ENCODE measurements at regions not wholly inside any gene's neighbourhood (a gene's known extent, or its start where the extent isn't known, plus 50 kb on each side); places are given as distances from the start of the nearest gene placed in this dataset.

DNA sequence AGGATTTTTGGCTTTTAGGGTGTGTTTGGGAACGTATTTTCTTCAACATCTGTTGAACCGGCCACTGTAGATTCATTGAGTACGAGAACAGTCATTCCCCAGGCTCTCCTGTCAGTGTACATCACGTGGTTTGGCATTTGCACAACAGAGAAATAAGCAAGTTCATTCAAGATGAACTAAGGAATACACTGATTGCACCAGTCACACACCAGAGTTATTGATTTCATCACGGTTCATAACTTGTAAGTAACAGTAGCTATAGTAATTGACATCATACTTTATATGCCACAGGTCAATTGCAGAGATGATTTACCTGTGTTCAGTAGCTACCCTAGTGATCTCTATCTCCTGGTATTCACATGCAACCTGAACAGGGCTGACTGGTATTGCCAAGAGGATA lies 90.7 kb upstream of the ETS2 start:
- Histone ChIP-seq H3K9me1 (ENCODE audit: control insufficient read depth, insufficient read depth, low read length) (no peaks in the 10 kb centered on the region), H3K9me3 (replicated peaks; ENCODE audit: control insufficient read depth, insufficient read depth, low read depth, low read length) (no peaks in the 10 kb centered on the region), H3K79me2 (ENCODE audit: control insufficient read depth, insufficient read depth, low read length) (no peaks in the 10 kb centered on the region), H3K4me1 (replicated peaks in 1 of 2; ENCODE audit: control insufficient read depth in 2 of 2, insufficient read depth in 2 of 2, low read length in 2 of 2) (no peaks in the 10 kb centered on the region; a peak in 1 of 5 replicates), H3K4me3 (no peak overlapping the region), H4K20me1 (replicated peaks; ENCODE audit: control insufficient read depth, insufficient read depth, low read length) (no peaks in the 10 kb centered on the region), H3K27me3 (ENCODE audit: control insufficient read depth in 2 of 2, insufficient read depth in 2 of 2, low read length in 2 of 2) (peaks cover 15% of the 10 kb centered on the region in 2 experiments; a peak in 4 of 5 replicates), H3K36me3 (ENCODE audit: control insufficient read depth, insufficient read depth, low read length) (no peaks in the 10 kb centered on the region), H3K9ac (ENCODE audit: insufficient read depth in 1 of 2, low read depth in 2 of 2, low read length in 2 of 2) (no peak overlapping the region), H3K4me2 (ENCODE audit: insufficient read depth, low read length) (no peak overlapping the region), H2AFZ (ENCODE audit: low read depth, low read length) (no peak overlapping the region), H3K27ac (ENCODE audit: extremely low read depth, low read depth, low read length) (no peak overlapping the region)
- ChIA-PET POLR2A (no interaction called here), CTCF (ENCODE audit: low intra/inter-chr PET ratio) (no interaction called here)
- ATAC-seq (no peak), DNase-seq (ENCODE audit: extremely low read depth in 1 of 4, low spot score in 3 of 4) (no peak), FAIRE-seq (no peak)
- in situ Hi-C loops (cut with MboI), result no loop called here
- intact Hi-C loops (cut with micrococcal nuclease), result loop anchor here (10.0 kb wide), 1 partner anchor 210 kb away; no protein-coding TSS in a partner anchor
- WGBS (ENCODE audit: insufficient coverage, low coverage, missing lambda C conversion rate), result 0% methylated on average over 5 of the region's 5 CpGs
- TF ChIP-seq TFE3 (CRISPR knock-in tag; IDR thresholded peaks at IDR 0.05), result peak; percentile 49
- no peak for TF ChIP-seq OTX1 (CRISPR knock-in tag; IDR thresholded peaks at IDR 0.05)
- no TSS peak for BruUV-seq (replicated peaks)

GRCh38 chr21:38716088-38716487 lies 89.6 kb upstream of the ETS2 start:
- FAIRE-seq, result no peak
- peaks cover 22 to 24% of the 10 kb centered on the region in 2 experiments for H3K27me3 ChIP-seq (ENCODE audit: control insufficient read depth in 2 of 2, insufficient read depth in 2 of 2, low read length in 2 of 2)
- no peaks in the 10 kb centered on the region for H3K9me3 ChIP-seq (replicated peaks; ENCODE audit: control insufficient read depth, insufficient read depth, low read depth, low read length)
- H4K20me1 ChIP-seq (replicated peaks; ENCODE audit: control insufficient read depth, insufficient read depth, low read length), result no peaks in the 10 kb centered on the region
- H2AFZ ChIP-seq (ENCODE audit: low read depth, low read length), result no peak overlapping the region
- no peaks in the 10 kb centered on the region for H3K36me3 ChIP-seq (ENCODE audit: control insufficient read depth, insufficient read depth, low read length)
- ATAC-seq, result no peak
- no peak overlapping the region for H3K27ac ChIP-seq (ENCODE audit: extremely low read depth, low read depth, low read length)
- BruUV-seq (replicated peaks), result no TSS peak
- POLR2A ChIA-PET, result no interaction called here
- H3K79me2 ChIP-seq (ENCODE audit: control insufficient read depth, insufficient read depth, low read length), result no peaks in the 10 kb centered on the region
- 0% methylated on average over 2 of the region's 2 CpGs for WGBS (ENCODE audit: insufficient coverage, low coverage, missing lambda C conversion rate)
- intact Hi-C loops (cut with micrococcal nuclease) (loop anchor here (10.0 kb wide), 1 partner anchor 211 kb away; no protein-coding TSS in a partner anchor), in situ Hi-C loops (cut with MboI) (no loop called here)
- H3K4me3 ChIP-seq, result no peak overlapping the region
- no peak overlapping the region for H3K9ac ChIP-seq (ENCODE audit: insufficient read depth in 1 of 2, low read depth in 2 of 2, low read length in 2 of 2)
- no peak for DNase-seq (ENCODE audit: extremely low read depth in 1 of 4, low spot score in 3 of 4)
- H3K4me2 ChIP-seq (ENCODE audit: insufficient read depth, low read length), result no peak overlapping the region
- no peaks in the 10 kb centered on the region for H3K9me1 ChIP-seq (ENCODE audit: control insufficient read depth, insufficient read depth, low read length)
- CTCF ChIA-PET (ENCODE audit: low intra/inter-chr PET ratio), result no interaction called here
- no peaks in the 10 kb centered on the region; a peak in 1 of 5 replicates for H3K4me1 ChIP-seq (replicated peaks in 1 of 2; ENCODE audit: control insufficient read depth in 2 of 2, insufficient read depth in 2 of 2, low read length in 2 of 2)
- TF ChIP-seq RUNX1 (IDR thresholded peaks at IDR 0.05; ENCODE audit: low read depth), result no peak
- no peak for TF ChIP-seq ZNF165 (CRISPR knock-in tag; IDR thresholded peaks at IDR 0.05; ENCODE audit: borderline replicate concordance)
- no peak for TF ChIP-seq SMAD2 (IDR thresholded peaks at IDR 0.05; ENCODE audit: low read depth, low read length)
- no peak for TF ChIP-seq PKNOX1 (IDR thresholded peaks at IDR 0.05)
- TF ChIP-seq MECOM (CRISPR knock-in tag; IDR thresholded peaks at IDR 0.05), result no peak
- TF ChIP-seq ETV1 (tag; conservative IDR thresholded peaks at IDR 0.05; ENCODE audit: low read depth), result no peak
- no peak for TF ChIP-seq KLF16 (IDR thresholded peaks at IDR 0.05)
- no peak for TF ChIP-seq CBFA2T3 (IDR thresholded peaks at IDR 0.05)
- no peak for TF ChIP-seq WHSC1 (IDR thresholded peaks at IDR 0.05; ENCODE audit: low read length)
- no peak for TF ChIP-seq ZBED1 (IDR thresholded peaks at IDR 0.05)
- TF ChIP-seq ZNF140 (CRISPR knock-in tag; IDR thresholded peaks at IDR 0.05), result no peak
- TF ChIP-seq SIN3A (IDR thresholded peaks at IDR 0.05; ENCODE audit: borderline replicate concordance in 2 of 2, control insufficient read depth in 1 of 2, low read depth in 2 of 2, low read length in 2 of 2), result no peak
- TF ChIP-seq HSF4 (CRISPR knock-in tag; IDR thresholded peaks at IDR 0.05; ENCODE audit: borderline replicate concordance), result no peak
- no peak for TF ChIP-seq THRAP3 (IDR thresholded peaks at IDR 0.05; ENCODE audit: borderline replicate concordance)
- no peak for TF ChIP-seq CCAR2 (IDR thresholded peaks at IDR 0.05; ENCODE audit: low read depth, low read length)
- no peak for TF ChIP-seq ZNF124 (CRISPR knock-in tag; IDR thresholded peaks at IDR 0.05)
